ENCODE measurements at regions not wholly inside any gene's neighbourhood (a gene's known extent, or its start where the extent isn't known, plus 50 kb on each side); places are given as distances from the start of the nearest gene placed in this dataset.

DNA sequence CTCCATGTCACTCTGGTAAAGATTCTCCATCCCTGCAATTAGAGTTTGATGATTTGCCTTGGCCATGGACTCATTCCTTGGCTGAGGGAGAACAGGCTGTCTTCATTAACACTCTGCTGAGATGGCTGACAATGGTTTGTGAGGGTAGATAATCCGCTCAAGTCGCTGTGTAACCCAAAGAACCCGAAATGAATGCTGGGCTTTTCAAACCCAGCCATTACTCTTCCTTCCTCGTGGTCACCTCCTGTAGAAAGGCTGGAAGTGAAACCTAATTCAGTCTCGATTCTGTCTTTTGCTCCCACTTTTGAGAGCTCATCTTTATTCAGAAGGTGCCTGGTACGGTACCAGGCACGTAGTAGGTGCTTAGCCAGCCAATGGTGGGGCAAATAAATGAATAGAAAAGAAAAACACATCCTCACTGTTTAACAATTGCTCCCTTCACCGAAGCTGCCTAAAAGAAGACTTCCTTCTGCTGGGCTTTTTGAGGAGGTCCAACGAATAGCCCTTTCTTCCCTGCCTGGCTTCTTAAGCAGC lies 190.2 kb downstream of the BCAS1 start:
- TF ChIP-seq, protein P1, sequence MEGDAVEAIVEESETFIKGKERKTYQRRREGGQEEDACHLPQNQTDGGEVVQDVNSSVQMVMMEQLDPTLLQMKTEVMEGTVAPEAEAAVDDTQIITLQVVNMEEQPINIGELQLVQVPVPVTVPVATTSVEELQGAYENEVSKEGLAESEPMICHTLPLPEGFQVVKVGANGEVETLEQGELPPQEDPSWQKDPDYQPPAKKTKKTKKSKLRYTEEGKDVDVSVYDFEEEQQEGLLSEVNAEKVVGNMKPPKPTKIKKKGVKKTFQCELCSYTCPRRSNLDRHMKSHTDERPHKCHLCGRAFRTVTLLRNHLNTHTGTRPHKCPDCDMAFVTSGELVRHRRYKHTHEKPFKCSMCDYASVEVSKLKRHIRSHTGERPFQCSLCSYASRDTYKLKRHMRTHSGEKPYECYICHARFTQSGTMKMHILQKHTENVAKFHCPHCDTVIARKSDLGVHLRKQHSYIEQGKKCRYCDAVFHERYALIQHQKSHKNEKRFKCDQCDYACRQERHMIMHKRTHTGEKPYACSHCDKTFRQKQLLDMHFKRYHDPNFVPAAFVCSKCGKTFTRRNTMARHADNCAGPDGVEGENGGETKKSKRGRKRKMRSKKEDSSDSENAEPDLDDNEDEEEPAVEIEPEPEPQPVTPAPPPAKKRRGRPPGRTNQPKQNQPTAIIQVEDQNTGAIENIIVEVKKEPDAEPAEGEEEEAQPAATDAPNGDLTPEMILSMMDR (IDR thresholded peaks at IDR 0.05), result no peak
- TF ChIP-seq POLR2A (IDR thresholded peaks at IDR 0.05) (no peak), POLR2AphosphoS5 (IDR thresholded peaks at IDR 0.05) (no peak)

All from breast epithelium (tissue), 3 donors.